ENCODE measurements at regions not wholly inside any gene's neighbourhood (a gene's known extent, or its start where the extent isn't known, plus 50 kb on each side); places are given as distances from the start of the nearest gene placed in this dataset.

DNA sequence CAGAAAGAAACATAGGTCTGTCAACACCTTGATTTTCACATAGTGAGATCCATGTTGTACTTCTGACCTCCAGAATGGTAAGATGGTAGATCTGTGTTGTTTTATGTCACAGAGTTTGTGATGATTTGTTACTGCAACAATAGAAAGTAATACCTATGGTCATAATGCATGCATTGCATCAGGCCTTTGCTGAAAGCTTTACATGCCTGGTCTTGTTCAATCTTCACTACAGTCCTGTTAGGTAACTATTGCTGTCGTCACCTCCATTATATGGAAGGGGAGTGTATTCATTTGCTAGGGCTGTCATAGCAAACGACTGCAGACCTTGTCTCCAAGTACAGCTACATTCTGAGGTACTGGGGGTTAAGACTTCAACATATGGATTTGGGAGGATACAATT, 243.5 kb downstream of the ANAPC1 start (continued):
- TF ChIP-seq, protein P1, sequence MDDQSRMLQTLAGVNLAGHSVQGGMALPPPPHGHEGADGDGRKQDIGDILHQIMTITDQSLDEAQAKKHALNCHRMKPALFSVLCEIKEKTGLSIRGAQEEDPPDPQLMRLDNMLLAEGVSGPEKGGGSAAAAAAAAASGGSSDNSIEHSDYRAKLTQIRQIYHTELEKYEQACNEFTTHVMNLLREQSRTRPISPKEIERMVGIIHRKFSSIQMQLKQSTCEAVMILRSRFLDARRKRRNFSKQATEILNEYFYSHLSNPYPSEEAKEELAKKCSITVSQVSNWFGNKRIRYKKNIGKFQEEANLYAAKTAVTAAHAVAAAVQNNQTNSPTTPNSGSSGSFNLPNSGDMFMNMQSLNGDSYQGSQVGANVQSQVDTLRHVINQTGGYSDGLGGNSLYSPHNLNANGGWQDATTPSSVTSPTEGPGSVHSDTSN (IDR thresholded peaks at IDR 0.05): no peak
- no peak for TF ChIP-seq NRF1 (IDR thresholded peaks at IDR 0.05; ENCODE audit: low read depth, low read length)
- no peak for TF ChIP-seq EZH2phosphoT487 (IDR thresholded peaks at IDR 0.05; ENCODE audit: borderline replicate concordance, low read depth)
- no peak for TF ChIP-seq TAF1 (IDR thresholded peaks at IDR 0.05; ENCODE audit: borderline replicate concordance, low read depth, low read length)

DNA sequence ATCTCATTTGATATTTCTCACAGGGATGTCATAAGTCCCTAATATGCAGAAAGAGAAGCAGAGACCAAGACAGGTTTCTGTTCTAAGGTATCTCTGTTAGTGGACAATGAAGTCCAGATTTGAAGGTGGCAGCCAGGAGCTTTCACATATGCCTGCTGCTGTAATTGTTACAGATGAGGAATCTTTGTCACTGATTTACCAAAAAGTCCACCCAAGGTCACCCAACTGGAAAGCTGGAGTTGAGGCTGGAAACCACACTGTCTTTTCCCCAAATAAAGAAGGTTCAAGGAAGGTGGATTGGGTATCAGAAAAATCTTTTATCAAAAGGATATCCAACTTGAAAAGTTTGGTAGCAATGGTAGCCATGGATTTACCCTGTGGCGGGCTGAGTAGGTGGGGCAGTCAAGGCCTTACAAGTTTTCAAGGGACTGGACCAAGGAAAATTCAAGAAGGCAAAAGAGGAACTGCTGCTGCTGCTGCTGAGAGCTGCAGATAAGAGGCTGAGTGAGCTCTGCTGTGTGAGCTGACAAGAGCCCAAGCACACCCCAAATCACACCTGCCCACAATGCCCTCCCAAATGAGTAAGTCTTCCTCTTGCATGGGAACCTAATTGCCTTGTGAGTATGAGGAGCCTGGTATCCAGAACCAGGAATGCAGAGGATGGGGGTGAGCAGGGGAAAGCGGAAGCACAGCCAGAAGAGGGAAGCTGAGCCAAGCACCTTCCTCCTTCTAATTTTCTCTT, 241.2 kb downstream of the ANAPC1 start:
- ChIA-PET POLR2A (no interaction called here), CTCF (no interaction called here)
- Histone ChIP-seq H3K79me2 (ENCODE audit: insufficient read depth) (no peaks in the 10 kb centered on the region), H3F3A (replicated peaks; ENCODE audit: insufficient read depth) (no peaks in the 10 kb centered on the region), H4K20me1 (ENCODE audit: insufficient read depth) (no peaks in the 10 kb centered on the region), H2AFZ (ENCODE audit: low read depth) (no peak overlapping the region), H3K36me3 (replicated peaks in 1 of 2; ENCODE audit: control insufficient read depth in 1 of 2, insufficient read depth in 2 of 2, low read length in 1 of 2) (no peaks in the 10 kb centered on the region), H3K9ac (no peak overlapping the region), H3K27ac (ENCODE audit: low read depth in 2 of 2, low read length in 1 of 2) (no peak overlapping the region), H3K9me3 (0 out of 2 replicates have a peak, but pooled peaks cover 3% of the 10 kb centered on the region), H3K4me3 (ENCODE audit: low read depth in 2 of 2, low read length in 1 of 2) (no peak overlapping the region), H3K4me2 (no peak overlapping the region), H3K4me1 (ENCODE audit: control insufficient read depth in 1 of 2, insufficient read depth in 2 of 2, low read depth in 1 of 2, low read length in 1 of 2) (no peaks in the 10 kb centered on the region), H3K9me2 (no peaks in the 10 kb centered on the region), H3K27me3 (ENCODE audit: insufficient read depth) (no peaks in the 10 kb centered on the region)
- TF ChIP-seq ELF1 (IDR thresholded peaks at IDR 0.05) (no peak), RAD21 (IDR thresholded peaks at IDR 0.05; ENCODE audit: low read length) (no peak), EZH2phosphoT487 (IDR thresholded peaks at IDR 0.05; ENCODE audit: borderline replicate concordance, low read depth) (no peak), YY1 (IDR thresholded peaks at IDR 0.05; ENCODE audit: low read depth) (no peak), REST (IDR thresholded peaks at IDR 0.05; ENCODE audit: low read depth, low read length) (no peak), NFIC (IDR thresholded peaks at IDR 0.05; ENCODE audit: borderline replicate concordance) (no peak), SIN3A (IDR thresholded peaks at IDR 0.05; ENCODE audit: borderline replicate concordance, low read depth, low read length) (no peak), NRF1 (IDR thresholded peaks at IDR 0.05; ENCODE audit: low read depth, low read length) (no peak)
- TF ChIP-seq, protein P2, sequence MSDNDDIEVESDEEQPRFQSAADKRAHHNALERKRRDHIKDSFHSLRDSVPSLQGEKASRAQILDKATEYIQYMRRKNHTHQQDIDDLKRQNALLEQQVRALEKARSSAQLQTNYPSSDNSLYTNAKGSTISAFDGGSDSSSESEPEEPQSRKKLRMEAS (IDR thresholded peaks at IDR 0.05; ENCODE audit: low read depth): no peak
- TF ChIP-seq, protein P1 (IDR thresholded peaks at IDR 0.05): no peak
- TF ChIP-seq, protein P3, sequence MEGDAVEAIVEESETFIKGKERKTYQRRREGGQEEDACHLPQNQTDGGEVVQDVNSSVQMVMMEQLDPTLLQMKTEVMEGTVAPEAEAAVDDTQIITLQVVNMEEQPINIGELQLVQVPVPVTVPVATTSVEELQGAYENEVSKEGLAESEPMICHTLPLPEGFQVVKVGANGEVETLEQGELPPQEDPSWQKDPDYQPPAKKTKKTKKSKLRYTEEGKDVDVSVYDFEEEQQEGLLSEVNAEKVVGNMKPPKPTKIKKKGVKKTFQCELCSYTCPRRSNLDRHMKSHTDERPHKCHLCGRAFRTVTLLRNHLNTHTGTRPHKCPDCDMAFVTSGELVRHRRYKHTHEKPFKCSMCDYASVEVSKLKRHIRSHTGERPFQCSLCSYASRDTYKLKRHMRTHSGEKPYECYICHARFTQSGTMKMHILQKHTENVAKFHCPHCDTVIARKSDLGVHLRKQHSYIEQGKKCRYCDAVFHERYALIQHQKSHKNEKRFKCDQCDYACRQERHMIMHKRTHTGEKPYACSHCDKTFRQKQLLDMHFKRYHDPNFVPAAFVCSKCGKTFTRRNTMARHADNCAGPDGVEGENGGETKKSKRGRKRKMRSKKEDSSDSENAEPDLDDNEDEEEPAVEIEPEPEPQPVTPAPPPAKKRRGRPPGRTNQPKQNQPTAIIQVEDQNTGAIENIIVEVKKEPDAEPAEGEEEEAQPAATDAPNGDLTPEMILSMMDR (IDR thresholded peaks at IDR 0.05): no peak
- no peak for DNase-seq
- 93% methylated on average over 2 of the region's 2 CpGs for WGBS (ENCODE audit: low lambda C conversion rate)
